HS-5 (cell line): ENCODE measurements at regions not wholly inside any gene's neighbourhood (a gene's known extent, or its start where the extent isn't known, plus 50 kb on each side); places are given as distances from the start of the nearest gene placed in this dataset.

Experiments used
- DNase-seq: peaks from one replicate; pipeline ENCODE4 v3.0.0-alpha.2; 2012; ENCODE audit warnings: low read depth

- DNase-seq: no peak
These were observed 205.9 kb upstream of the HES1 start for GRCh38 chr3:193929921-193930646.

- no peak for DNase-seq
These were observed 203.8 kb upstream of the HES1 start for GRCh38 chr3:193932136-193932535.

DNA sequence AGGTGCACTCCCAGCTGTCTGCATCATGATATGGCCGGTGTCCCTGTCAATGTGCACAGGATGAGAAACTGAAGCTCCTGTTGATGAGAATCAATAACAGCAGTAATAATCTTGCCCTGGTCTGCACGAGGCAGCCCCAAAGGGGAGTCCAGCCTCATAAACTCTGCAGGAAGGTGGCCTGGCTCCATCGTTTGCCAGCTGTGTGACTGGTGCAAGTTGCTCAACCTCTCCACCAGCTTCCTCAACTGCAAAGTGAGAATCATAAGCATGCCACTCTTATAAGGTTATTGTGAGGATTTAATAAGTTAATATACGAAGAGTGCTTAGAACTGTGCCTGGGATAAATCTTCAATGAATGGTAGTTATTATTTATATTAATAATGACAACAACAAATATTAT is 203.4 kb upstream of the HES1 start:
- no peak for DNase-seq

- DNase-seq: no peak
These were observed 202.5 kb upstream of the HES1 start for GRCh38 chr3:193933451-193933850.

DNA sequence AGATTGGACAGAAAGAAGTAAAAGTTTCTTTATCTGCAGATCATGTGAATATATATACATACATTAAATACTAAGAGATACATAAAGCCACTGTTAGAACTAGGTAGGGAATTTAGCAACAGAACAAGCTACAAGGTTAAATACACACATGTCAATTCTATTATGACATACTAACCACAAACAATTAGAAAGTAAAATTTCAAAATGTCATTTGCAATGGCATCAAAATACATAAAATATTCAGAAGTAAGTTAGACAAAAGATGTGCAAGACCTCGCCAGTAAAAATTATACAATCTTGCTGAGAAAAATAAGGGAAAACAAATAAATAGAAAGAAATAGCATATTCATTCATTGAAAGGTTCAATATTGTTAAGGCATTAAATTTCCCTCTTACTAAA is 200.0 kb upstream of the HES1 start:
- DNase-seq: no peak

DNA sequence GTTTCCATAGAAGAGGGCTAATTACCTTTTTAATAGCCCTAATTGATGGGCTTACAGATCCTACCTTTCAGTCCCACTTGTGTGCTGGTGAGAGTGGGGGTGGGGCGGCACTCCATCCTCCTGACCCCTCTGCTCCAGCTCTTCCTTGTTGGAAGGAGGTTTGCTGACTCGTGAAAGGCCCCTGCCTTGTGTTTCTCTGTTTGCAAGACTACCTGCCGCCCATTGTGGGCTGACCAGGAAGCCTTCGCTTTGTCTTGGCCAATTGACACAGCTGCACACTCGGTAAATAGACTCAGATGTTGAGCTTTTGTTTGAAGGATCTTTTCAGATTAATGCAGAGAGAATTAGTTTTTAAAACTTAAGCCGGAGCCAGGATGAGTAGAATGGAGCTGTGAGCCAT is 197.3 kb upstream of the HES1 start:
- DNase-seq: no peak

- DNase-seq: no peak
These were observed 196.4 kb upstream of the HES1 start for GRCh38 chr3:193939527-193939926.

GRCh38 chr3:193940526-193940925 is 195.4 kb upstream of the HES1 start:
- no peak for DNase-seq

DNA sequence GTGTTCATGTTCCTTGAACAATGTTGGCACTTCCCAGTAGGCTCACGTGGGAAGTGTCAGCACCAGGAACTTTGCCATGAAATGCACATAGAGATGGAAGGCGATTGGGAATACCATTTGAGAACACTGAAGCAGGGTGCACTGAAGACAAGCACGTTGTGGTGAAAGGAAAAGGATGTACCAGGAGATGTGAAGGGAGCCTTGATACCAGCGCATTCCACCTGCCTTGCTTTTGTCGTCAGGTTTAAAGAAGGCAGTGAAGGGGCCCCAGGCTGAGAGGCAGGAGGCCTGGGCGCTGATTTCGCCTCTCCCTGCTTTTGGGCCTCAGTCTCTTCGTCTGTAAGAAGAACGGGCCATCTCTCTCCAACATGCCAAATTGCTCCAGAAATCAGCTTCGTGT is 194.5 kb upstream of the HES1 start:
- no peak for DNase-seq

GRCh38 chr3:193942516-193943055 is 193.4 kb upstream of the HES1 start:
- no peak for DNase-seq

- no peak for DNase-seq
These were observed 192.7 kb upstream of the HES1 start for GRCh38 chr3:193943200-193943599.

DNA sequence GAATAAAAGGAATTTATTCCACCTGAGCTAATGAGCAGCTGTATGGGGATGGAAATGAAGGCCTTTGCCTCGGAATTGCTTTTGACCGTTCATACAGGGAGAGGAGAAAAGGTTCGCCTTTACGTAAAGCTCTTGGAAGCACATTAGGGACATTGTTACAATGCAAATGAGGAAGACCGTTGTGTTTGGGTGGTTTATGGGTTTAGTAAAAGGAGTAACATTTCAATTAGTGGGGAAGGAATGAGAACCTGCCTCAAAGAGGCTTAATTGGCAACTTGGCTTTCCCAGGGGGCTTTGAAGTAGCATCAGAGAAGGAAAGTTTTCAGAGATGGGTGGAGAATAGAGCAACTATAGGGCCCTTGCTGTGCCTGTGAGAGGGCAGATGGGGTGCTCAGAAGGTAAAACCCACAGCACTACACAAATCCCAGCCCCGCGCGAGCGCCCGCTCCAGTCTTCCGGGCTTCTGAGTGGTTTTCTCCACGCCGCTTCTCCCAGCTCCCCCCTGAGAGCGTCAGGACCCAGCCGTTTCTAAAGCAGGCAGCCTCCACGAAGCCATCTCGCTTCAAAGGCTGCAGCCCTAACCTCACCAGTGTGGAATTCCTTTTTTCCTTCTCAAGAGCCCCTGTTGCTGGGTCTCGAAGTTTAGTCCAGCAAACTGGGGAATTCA is 192.0 kb upstream of the HES1 start:
- DNase-seq: no peak

- DNase-seq: no peak
These were observed 191.4 kb upstream of the HES1 start for GRCh38 chr3:193944518-193944884.

GRCh38 chr3:193945143-193945542 is 190.8 kb upstream of the HES1 start:
- no peak for DNase-seq

DNA sequence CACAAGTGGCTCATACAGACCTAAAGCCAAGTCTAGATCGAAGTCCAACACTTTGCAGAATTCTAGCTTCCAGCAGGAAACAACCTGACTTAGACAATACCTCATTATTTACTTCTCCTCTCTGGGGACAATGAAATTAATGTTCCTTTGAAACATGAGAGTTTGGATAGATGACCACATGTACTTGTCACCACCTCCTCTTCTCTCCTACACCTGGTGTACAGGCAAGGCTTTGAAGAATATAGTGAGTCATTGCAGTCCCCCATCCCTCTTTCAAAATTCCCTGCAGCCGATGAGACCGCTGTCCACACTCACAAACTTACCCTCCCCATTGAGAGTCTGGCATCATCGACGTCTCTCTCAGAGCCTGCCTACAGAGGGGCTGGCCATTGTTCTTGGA is 189.0 kb upstream of the HES1 start:
- DNase-seq: no peak

- no peak for DNase-seq
These were observed 188.4 kb upstream of the HES1 start for GRCh38 chr3:193947596-193947995.

DNA sequence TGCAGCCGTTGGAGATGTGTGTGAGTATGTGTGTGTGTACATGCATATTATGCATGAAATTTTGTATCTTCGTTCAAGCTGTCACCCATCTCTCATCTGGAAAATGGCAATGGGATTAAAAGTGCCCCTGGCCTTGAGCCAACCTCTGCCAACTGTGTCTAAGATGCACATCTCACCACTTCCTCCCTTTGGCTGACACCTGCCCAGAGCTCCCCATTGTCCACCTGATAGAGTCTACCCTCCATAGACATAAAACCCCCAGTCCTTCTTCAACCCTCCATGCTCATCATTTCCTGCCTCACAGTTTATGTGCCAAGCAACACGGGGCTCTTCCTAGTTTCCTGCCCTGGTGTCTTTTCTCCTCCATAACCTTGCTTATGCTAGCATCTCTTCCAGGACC is 187.5 kb upstream of the HES1 start:
- no peak for DNase-seq

- DNase-seq: no peak
These were observed 184.1 kb upstream of the HES1 start for GRCh38 chr3:193951859-193952258.

DNA sequence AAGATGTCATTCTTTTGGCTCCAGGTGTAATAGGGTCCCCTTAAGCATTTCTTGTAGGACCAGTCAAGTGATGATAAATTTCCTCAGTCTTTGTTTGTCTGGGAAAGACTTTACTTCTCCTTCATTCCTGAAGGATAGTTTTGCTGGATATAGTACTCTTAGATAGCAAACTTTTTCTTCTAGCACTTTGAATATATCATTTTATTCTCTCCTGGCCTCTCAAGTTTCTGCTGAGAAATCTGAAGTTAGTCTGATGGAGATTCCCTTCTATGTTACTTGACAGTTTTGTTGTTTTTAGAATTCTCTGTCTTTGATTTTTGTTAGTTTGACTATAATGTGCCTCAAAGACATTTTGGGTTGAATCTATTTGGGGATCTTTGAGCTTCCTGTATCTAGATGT is 181.2 kb upstream of the HES1 start:
- DNase-seq: no peak

GRCh38 chr3:193955719-193956118 is 180.2 kb upstream of the HES1 start:
- DNase-seq: no peak

GRCh38 chr3:193959861-193960260 is 176.1 kb upstream of the HES1 start:
- no peak for DNase-seq

GRCh38 chr3:193960487-193961274 is 175.3 kb upstream of the HES1 start:
- no peak for DNase-seq
